ENCODE measurements at regions not wholly inside any gene's neighbourhood (a gene's known extent, or its start where the extent isn't known, plus 50 kb on each side); places are given as distances from the start of the nearest gene placed in this dataset.

- no peak for DNase-seq
Measured at GRCh38 chrX:69226459-69227158, 61.4 kb upstream of the PJA1 start.

- peak; percentile 46 for DNase-seq
Measured at GRCh38 chrX:69222103-69223090, 57.1 kb upstream of the PJA1 start.

GRCh38 chrX:69221239-69222102, 56.2 kb upstream of the PJA1 start:
- no peak for DNase-seq

- DNase-seq: no peak
Measured at GRCh38 chrX:69218407-69218997, 53.2 kb upstream of the PJA1 start.

GRCh38 chrX:69216911-69217310, 51.7 kb upstream of the PJA1 start:
- no peak for DNase-seq

- DNase-seq: no peak
Measured at GRCh38 chrX:69216446-69216845, 51.2 kb upstream of the PJA1 start.

- DNase-seq: no peak
Measured at GRCh38 chrX:69215161-69215875, 50.1 kb upstream of the PJA1 start.
